Endodermal cell (in vitro differentiated cells): ENCODE measurements at regions not wholly inside any gene's neighbourhood (a gene's known extent, or its start where the extent isn't known, plus 50 kb on each side); places are given as distances from the start of the nearest gene placed in this dataset.
"Not testable (repeated sequence)": the region's sequence is repeated elsewhere in the genome, so short reads cannot be mapped to it uniquely, and the experiment has no call there.

Experiments
- DNase-seq: peaks from one replicate; pipeline ENCODE4 v3.0.0-alpha.2; 2017
- H3K27ac ChIP-seq: 2 replicates; pipeline ENCODE4 v1.5.1; 2013; ENCODE audit warnings: mild to moderate bottlenecking, low read depth, low read length, moderate library complexity
- H3K27me3 ChIP-seq: 2 replicates; pipeline ENCODE4 v1.6.1; 2013; ENCODE audit warnings: mild to moderate bottlenecking, low read length, moderate library complexity; ENCODE audit not compliant: insufficient read depth, control insufficient read depth, poor library complexity, severe bottlenecking
- H3K36me3 ChIP-seq: 2 replicates; pipeline ENCODE4 v1.7.0; 2013; ENCODE audit warnings: mild to moderate bottlenecking, low read length, moderate library complexity; ENCODE audit not compliant: control insufficient read depth, insufficient read depth
- H3K4me1 ChIP-seq: one replicate; pipeline ENCODE4 v1.7.0; 2013; ENCODE audit warnings: low read length; ENCODE audit not compliant: control insufficient read depth, insufficient read depth
- H3K4me3 ChIP-seq: 2 replicates; pipeline ENCODE4 v1.5.1; 2013; ENCODE audit warnings: mild to moderate bottlenecking, low read length, moderate library complexity
- H3K9ac ChIP-seq: 2 replicates; pipeline ENCODE4 v1.6.1; 2013; ENCODE audit warnings: mild to moderate bottlenecking, low read length, moderate library complexity; ENCODE audit not compliant: poor library complexity, severe bottlenecking; ENCODE audit errors: extremely low read depth
- H3K9me3 ChIP-seq: 2 replicates; pipeline ENCODE4 v1.6.1; 2013; ENCODE audit warnings: mild to moderate bottlenecking, low read length, moderate library complexity; ENCODE audit not compliant: control insufficient read depth
- H3K27ac Mint-ChIP-seq: 2 replicates; pipeline ENCODE4 v1.8.0; 2020; ENCODE audit warnings: mixed read lengths
- H3K27me3 Mint-ChIP-seq: 2 replicates; pipeline ENCODE4 v1.8.0; 2021; ENCODE audit warnings: mild to moderate bottlenecking, mixed read lengths; ENCODE audit not compliant: insufficient read depth
- H3K36me3 Mint-ChIP-seq: 2 replicates; pipeline ENCODE4 v1.8.0; 2020; ENCODE audit warnings: low read depth, mixed read lengths
- H3K4me1 Mint-ChIP-seq: 2 replicates; pipeline ENCODE4 v1.8.0; 2020; ENCODE audit warnings: mixed read lengths
- H3K4me3 Mint-ChIP-seq: 2 replicates; pipeline ENCODE4 v1.8.0; 2020; ENCODE audit warnings: mild to moderate bottlenecking, moderate library complexity, mixed read lengths
- H3K9me3 Mint-ChIP-seq: 2 replicates; pipeline ENCODE4 v1.8.0; 2020; ENCODE audit warnings: mild to moderate bottlenecking, mixed read lengths
- WGBS, 2 experiments: methylation state at CpG; one replicate each; pipeline versions ENCODE4 v1.1.5 to v1.1.7; 2013; ENCODE audit warnings: missing lambda C conversion rate in 2 of 2, mixed read lengths in 1 of 2; ENCODE audit not compliant: insufficient coverage in 1 of 2, insufficient read length in 1 of 2; 5-methylcytosine and 5-hydroxymethylcytosine counted together
- TF ChIP-seq, protein P1 (sequence below): fragments of 200-600 bp; sonication (generic); conservative IDR thresholded peaks from 2 replicates; pipeline ENCODE4 v1.5.0; 2021; ENCODE audit warnings: antibody characterized with exemption, mild to moderate bottlenecking

DNA sequence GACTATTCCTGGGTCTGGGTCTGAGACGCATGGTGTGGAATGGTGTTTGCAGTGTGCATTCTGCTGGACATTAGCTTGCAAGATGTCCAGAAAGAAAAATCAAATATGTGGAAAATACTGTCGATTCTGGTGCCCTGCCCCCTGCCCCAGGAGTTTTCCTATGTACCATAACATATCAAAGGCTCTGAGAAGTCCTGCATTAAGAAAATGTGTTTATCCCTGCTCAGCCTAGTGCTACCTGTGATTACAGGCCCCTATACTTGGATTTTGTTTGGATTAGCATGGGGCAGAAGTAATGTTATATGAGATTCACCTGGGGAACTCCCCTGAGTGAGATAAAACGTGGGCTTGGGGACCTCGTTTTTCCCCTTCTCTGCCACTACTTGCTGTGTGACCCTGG, 325.0 kb downstream of the CBLN1 start:
- DNase-seq, result no peak
- Histone ChIP-seq H3K9ac (no peak overlapping the region), H3K27me3 (no peaks in the 10 kb centered on the region), H3K36me3 (no peaks in the 10 kb centered on the region), H3K4me3 (no peak overlapping the region), H3K9me3 (peaks cover 5% of the 10 kb centered on the region), H3K27ac (no peak overlapping the region), H3K4me1 (no peaks in the 10 kb centered on the region)
- 82 to 83% methylated on average over 2 to 4 of the region's 4 CpGs for WGBS, 2 experiments
- Mint-ChIP-seq H3K27ac (no peak overlapping the region), H3K27me3 (peaks cover 8% of the 10 kb centered on the region), H3K4me3 (no peak overlapping the region), H3K9me3 (peaks cover 10% of the 10 kb centered on the region), H3K4me1 (peaks cover 3% of the 10 kb centered on the region), H3K36me3 (no peaks in the 10 kb centered on the region)
- TF ChIP-seq, protein P1, sequence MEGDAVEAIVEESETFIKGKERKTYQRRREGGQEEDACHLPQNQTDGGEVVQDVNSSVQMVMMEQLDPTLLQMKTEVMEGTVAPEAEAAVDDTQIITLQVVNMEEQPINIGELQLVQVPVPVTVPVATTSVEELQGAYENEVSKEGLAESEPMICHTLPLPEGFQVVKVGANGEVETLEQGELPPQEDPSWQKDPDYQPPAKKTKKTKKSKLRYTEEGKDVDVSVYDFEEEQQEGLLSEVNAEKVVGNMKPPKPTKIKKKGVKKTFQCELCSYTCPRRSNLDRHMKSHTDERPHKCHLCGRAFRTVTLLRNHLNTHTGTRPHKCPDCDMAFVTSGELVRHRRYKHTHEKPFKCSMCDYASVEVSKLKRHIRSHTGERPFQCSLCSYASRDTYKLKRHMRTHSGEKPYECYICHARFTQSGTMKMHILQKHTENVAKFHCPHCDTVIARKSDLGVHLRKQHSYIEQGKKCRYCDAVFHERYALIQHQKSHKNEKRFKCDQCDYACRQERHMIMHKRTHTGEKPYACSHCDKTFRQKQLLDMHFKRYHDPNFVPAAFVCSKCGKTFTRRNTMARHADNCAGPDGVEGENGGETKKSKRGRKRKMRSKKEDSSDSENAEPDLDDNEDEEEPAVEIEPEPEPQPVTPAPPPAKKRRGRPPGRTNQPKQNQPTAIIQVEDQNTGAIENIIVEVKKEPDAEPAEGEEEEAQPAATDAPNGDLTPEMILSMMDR, result no peak

DNA sequence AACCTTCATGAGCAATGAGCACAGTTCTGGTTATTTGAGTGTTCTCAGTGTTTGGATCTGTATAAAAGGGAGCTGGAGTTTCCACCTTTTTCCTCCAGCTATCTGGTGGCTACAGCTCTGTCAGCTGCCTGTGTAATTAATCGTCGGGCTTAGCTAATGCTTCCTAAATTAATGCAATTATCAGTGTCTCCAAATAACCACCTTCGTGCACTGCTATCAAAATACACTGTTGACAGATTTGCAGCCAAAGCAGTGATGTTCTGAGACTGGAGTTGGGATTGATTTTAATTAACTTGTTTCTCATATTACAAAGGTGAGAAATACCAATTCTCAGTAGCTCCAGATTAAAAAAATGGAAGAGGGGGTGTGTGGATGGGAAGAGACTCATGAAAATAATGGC, 325.8 kb downstream of the CBLN1 start:
- 97 to 100% methylated on average over 2 to 3 of the region's 3 CpGs for WGBS, 2 experiments

DNA sequence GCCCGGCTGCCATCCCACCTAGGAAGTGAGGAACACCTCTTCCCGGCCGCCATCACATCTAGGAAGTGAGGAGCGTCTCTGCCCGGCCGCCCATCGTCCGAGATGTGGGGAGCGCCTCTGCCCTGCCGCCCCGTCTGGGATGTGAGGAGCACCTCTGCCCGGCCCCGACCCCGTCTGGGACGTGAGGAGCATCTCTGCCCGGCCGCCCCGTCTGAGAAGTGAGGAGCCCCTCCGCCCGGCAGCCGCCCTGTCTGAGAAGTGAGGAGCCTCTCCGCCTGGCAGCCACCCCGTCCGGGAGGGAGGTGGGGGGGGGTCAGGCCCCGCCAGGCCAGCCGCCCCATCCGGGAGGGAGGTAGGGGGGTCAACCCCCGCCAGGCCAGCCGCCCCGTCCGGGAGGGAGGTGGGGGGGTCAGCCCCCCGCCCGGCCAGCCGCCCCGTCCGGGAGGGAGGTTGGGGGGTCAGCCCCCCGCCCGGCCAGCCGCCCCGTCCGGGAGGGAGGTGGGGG, 330.0 kb downstream of the CBLN1 start:
- H3K4me1 Mint-ChIP-seq, H3K9me3 ChIP-seq, H3K27ac Mint-ChIP-seq, H3K4me1 ChIP-seq, H3K27me3 ChIP-seq, H3K36me3 Mint-ChIP-seq, H3K27me3 Mint-ChIP-seq, H3K36me3 ChIP-seq, H3K27ac ChIP-seq, DNase-seq, H3K4me3 Mint-ChIP-seq, H3K9ac ChIP-seq, H3K4me3 ChIP-seq: not testable (repeated sequence)
- peaks cover 12% of the 10 kb centered on the region for H3K9me3 Mint-ChIP-seq
- 96 to 100% methylated on average over 6 to 24 of the region's 41 CpGs for WGBS, 2 experiments

More for the DNA sequence above, 325.8 kb downstream of the CBLN1 start:
- H3K27ac Mint-ChIP-seq, result no peak overlapping the region
- DNase-seq, result no peak
- H3K27me3 ChIP-seq, result no peaks in the 10 kb centered on the region
- peaks cover 2% of the 10 kb centered on the region for H3K9me3 Mint-ChIP-seq
- H3K36me3 ChIP-seq, result no peaks in the 10 kb centered on the region
- no peak overlapping the region for H3K27ac ChIP-seq
- H3K4me1 ChIP-seq, result no peaks in the 10 kb centered on the region
- H3K36me3 Mint-ChIP-seq, result no peaks in the 10 kb centered on the region
- peaks cover 3% of the 10 kb centered on the region for H3K4me1 Mint-ChIP-seq
- H3K27me3 Mint-ChIP-seq, result peaks cover 3% of the 10 kb centered on the region
- no peak overlapping the region for H3K4me3 ChIP-seq
- no peak overlapping the region for H3K4me3 Mint-ChIP-seq
- TF ChIP-seq, protein P1, result no peak
- H3K9ac ChIP-seq, result no peak overlapping the region
- no peaks in the 10 kb centered on the region for H3K9me3 ChIP-seq

DNA sequence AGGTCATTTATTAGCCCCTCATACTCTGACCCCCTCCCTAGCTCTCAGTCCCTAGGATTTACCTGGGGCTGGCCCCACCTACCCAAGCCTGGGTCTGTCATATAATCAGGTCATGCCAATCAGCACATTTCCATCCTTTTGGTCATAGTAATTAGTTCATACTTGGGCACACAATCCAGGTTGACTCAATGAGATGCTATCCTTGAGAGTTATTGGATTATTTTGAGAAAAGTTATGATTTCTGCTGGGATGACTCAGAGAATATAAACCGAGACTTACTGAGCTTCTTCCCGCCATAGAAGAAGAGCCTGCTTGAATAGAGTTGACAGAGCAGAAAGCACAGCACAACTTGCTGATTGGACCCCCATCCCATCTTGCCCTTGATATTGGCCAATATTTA, 331.5 kb downstream of the CBLN1 start:
- no peaks in the 10 kb centered on the region for H3K27me3 ChIP-seq
- no peaks in the 10 kb centered on the region for H3K9me3 ChIP-seq
- no peaks in the 10 kb centered on the region for H3K4me1 ChIP-seq
- no peaks in the 10 kb centered on the region for H3K36me3 ChIP-seq
- Mint-ChIP-seq H3K27ac (no peak overlapping the region), H3K4me3 (no peak overlapping the region), H3K36me3 (no peaks in the 10 kb centered on the region), H3K4me1 (peaks cover 3% of the 10 kb centered on the region), H3K9me3 (peaks cover 12% of the 10 kb centered on the region), H3K27me3 (no peaks in the 10 kb centered on the region)
- no peak overlapping the region for H3K9ac ChIP-seq
- H3K27ac ChIP-seq, result no peak overlapping the region
- DNase-seq, result no peak
- TF ChIP-seq, protein P1, result no peak
- WGBS, 2 experiments, result 81 to 94% methylated on average over 2 of the region's 2 CpGs
- no peak overlapping the region for H3K4me3 ChIP-seq
